GM12878 (cell line): ENCODE measurements at regions not wholly inside any gene's neighbourhood (a gene's known extent, or its start where the extent isn't known, plus 50 kb on each side); places are given as distances from the start of the nearest gene placed in this dataset.

Experiments
- ATAC-seq: fragments of 200-7000 bp; cut with Tn5 transposase; 3 replicates; pipeline ENCODE4 v1.9.1; 2020; ENCODE audit warnings: mild to moderate bottlenecking, moderate library complexity
- BruUV-seq: library from RNA; stranded (reverse); fragments of 400-500 nt; replicated peaks from 2 replicates; lab custom pipeline; 2021; lab: Mats Ljungman, UMichigan
- CTCF ChIA-PET: fragments of 300-600 bp; sonication (Branson Sonifier 250); formaldehyde crosslinking; extraction: SDS; loops from one replicate; lab custom pipeline; 2021; ENCODE audit warnings: inconsistent platforms; lab: Yijun Ruan, JAX
- POLR2A ChIA-PET: fragments of 350-600 bp; formaldehyde crosslinking; extraction: SDS; loops from one replicate; lab custom pipeline; 2021; ENCODE audit warnings: inconsistent platforms; lab: Charles Lee
- RAD21 ChIA-PET: fragments of 300-600 bp; sonication (Branson Sonifier 250); formaldehyde crosslinking; loops from one replicate; lab custom pipeline; 2023; ENCODE audit warnings: antibody characterized with exemption; ENCODE audit not compliant: unreplicated experiment; lab: Charles Lee
- SMC1A ChIA-PET: fragments of 300-600 bp; sonication (Branson Sonifier 250); formaldehyde crosslinking; loops from one replicate; lab custom pipeline; 2023; ENCODE audit not compliant: unreplicated experiment, uncharacterized antibody; lab: Charles Lee
- DNase-seq: peaks from one replicate; pipeline ENCODE4 v3.0.0-alpha.2; 2011; ENCODE audit warnings: low read depth, low spot score
- FAIRE-seq: peaks from 3 replicates; lab custom pipeline; 2011; peaks lifted over from hg19 to GRCh38; lab: Jason Lieb, UNC
- H2AFZ ChIP-seq: 2 replicates; pipeline ENCODE4 v1.6.0; 2011; ENCODE audit warnings: low read depth, low read length, control low read depth; ENCODE audit not compliant: control insufficient read depth
- H3K27ac ChIP-seq: 2 replicates; pipeline ENCODE4 v1.5.1; 2011; ENCODE audit warnings: control low read depth; ENCODE audit not compliant: control insufficient read depth, insufficient read depth
- H3K27me3 ChIP-seq, 2 experiments: replicated peaks in 1 of 2; 2 replicates each; pipeline versions ENCODE4 v1.6.0 to v1.6.1; 2011; ENCODE audit warnings: low read length in 1 of 2; ENCODE audit not compliant: control insufficient read depth in 2 of 2, insufficient read depth in 2 of 2
- H3K36me3 ChIP-seq, 2 experiments: 2 replicates each; pipeline ENCODE4 v1.5.1; 2011; ENCODE audit warnings: low read length in 1 of 2; ENCODE audit not compliant: control insufficient read depth in 2 of 2, insufficient read depth in 2 of 2
- H3K4me1 ChIP-seq: 2 replicates; pipeline ENCODE4 v1.6.1; 2011; ENCODE audit warnings: mild to moderate bottlenecking, low read length, moderate library complexity, mixed read lengths; ENCODE audit not compliant: control insufficient read depth, insufficient read depth
- H3K4me2 ChIP-seq: 2 replicates; pipeline ENCODE4 v1.6.0; 2011; ENCODE audit warnings: control low read depth; ENCODE audit not compliant: control insufficient read depth, insufficient read depth
- H3K4me3 ChIP-seq: fragments of 200-600 bp; sonication (generic); 2 replicates; pipeline ENCODE4 v1.5.1; 2016
- H3K79me2 ChIP-seq: 2 replicates; pipeline ENCODE4 v1.6.0; 2011; ENCODE audit warnings: low read length; ENCODE audit not compliant: control insufficient read depth, insufficient read depth
- H3K9ac ChIP-seq: 2 replicates; pipeline ENCODE4 v1.8.0; 2011; ENCODE audit warnings: low read length, control low read depth, mixed read lengths; ENCODE audit not compliant: control insufficient read depth, insufficient read depth
- H3K9me3 ChIP-seq: replicated peaks from 3 replicates; pipeline ENCODE4 v1.5.1; 2011; ENCODE audit warnings: mild to moderate bottlenecking, low read length; ENCODE audit not compliant: control insufficient read depth, insufficient read depth
- H4K20me1 ChIP-seq: 2 replicates; pipeline ENCODE4 v1.6.0; 2011; ENCODE audit not compliant: control insufficient read depth, insufficient read depth
- CHD4 ChIP-seq: fragments of 200-600 bp; sonication (generic); IDR thresholded peaks from 2 replicates; pipeline ENCODE4 v1.6.1; 2016; ENCODE audit warnings: mild to moderate bottlenecking
- CREB1 ChIP-seq: IDR thresholded peaks from 2 replicates; pipeline ENCODE4 v1.6.1; 2012; ENCODE audit warnings: low read depth, mild to moderate bottlenecking, inconsistent platforms
- CREM ChIP-seq: IDR thresholded peaks from 2 replicates; pipeline ENCODE4 v1.6.1; 2014; ENCODE audit warnings: antibody characterized with exemption, low read depth
- EED ChIP-seq: sonication (generic); IDR thresholded peaks from 2 replicates; pipeline ENCODE4 v1.6.1; 2016; ENCODE audit warnings: antibody characterized with exemption, low read depth
- MEF2A ChIP-seq: IDR thresholded peaks from 2 replicates; pipeline ENCODE4 v1.6.1; 2011; ENCODE audit warnings: low read depth, mild to moderate bottlenecking, low read length, moderate library complexity; ENCODE audit not compliant: insufficient read depth
- MTA3 ChIP-seq: IDR thresholded peaks from 2 replicates; pipeline ENCODE4 v1.6.1; 2012; ENCODE audit warnings: low read length, inconsistent platforms, borderline replicate concordance
- MYB ChIP-seq: fragments of 150-350 bp; IDR thresholded peaks from 2 replicates; pipeline ENCODE4 v1.6.1; 2014; ENCODE audit warnings: mild to moderate bottlenecking, low read depth, low read length, borderline replicate concordance
- PAX8 ChIP-seq: fragments of 450-650 bp; IDR thresholded peaks from 2 replicates; pipeline ENCODE4 v1.6.1; 2017; ENCODE audit warnings: mild to moderate bottlenecking, moderate library complexity
- SIN3A ChIP-seq: IDR thresholded peaks from 2 replicates; pipeline ENCODE4 v1.6.1; 2012; ENCODE audit warnings: low read depth, low read length, improper control_type of control experiment
- ZNF24 ChIP-seq: fragments of 450-650 bp; IDR thresholded peaks from 2 replicates; pipeline ENCODE4 v1.6.1; 2017; ENCODE audit warnings: antibody characterized with exemption, mild to moderate bottlenecking
- WGBS: methylation state at CpG from one replicate; pipeline ENCODE4 v1.1.6; 2016; ENCODE audit warnings: low lambda C conversion rate; ENCODE audit not compliant: insufficient replicate concordance, insufficient coverage; ENCODE audit errors: missing lambda C conversion rate; 5-methylcytosine and 5-hydroxymethylcytosine counted together
- in situ Hi-C: fragments of 300-500 bp; cut with MboI; formaldehyde crosslinking; loops from 9 replicates; pipeline ENCODE4 v1.14.3; 2018; ENCODE audit warnings: mixed read lengths
- intact Hi-C: fragments of 100-400 bp; cut with micrococcal nuclease; formaldehyde crosslinking; loops from one replicate; pipeline ENCODE4 v1.14.2; 2022; ENCODE audit not compliant: unreplicated experiment
- TF ChIP-seq, protein P1 (sequence below): fragments of 150-350 bp; IDR thresholded peaks from 2 replicates; pipeline ENCODE4 v1.6.1; 2016; ENCODE audit warnings: low read depth, low read length
- TF ChIP-seq, protein P2 (sequence below): IDR thresholded peaks from 2 replicates; pipeline ENCODE4 v1.6.1; 2012; ENCODE audit warnings: low read depth, low read length, improper control_type of control experiment
- TF ChIP-seq, protein P3 (sequence below): fragments of 450-650 bp; conservative IDR thresholded peaks from 2 replicates; pipeline ENCODE4 v1.6.1; 2017; ENCODE audit warnings: mild to moderate bottlenecking, moderate library complexity
- TF ChIP-seq, protein P4 (sequence below): fragments of 450-650 bp; IDR thresholded peaks from 2 replicates; pipeline ENCODE4 v1.6.1; 2018; ENCODE audit warnings: mild to moderate bottlenecking, low read depth, moderate library complexity; ENCODE audit not compliant: partially characterized antibody

DNA sequence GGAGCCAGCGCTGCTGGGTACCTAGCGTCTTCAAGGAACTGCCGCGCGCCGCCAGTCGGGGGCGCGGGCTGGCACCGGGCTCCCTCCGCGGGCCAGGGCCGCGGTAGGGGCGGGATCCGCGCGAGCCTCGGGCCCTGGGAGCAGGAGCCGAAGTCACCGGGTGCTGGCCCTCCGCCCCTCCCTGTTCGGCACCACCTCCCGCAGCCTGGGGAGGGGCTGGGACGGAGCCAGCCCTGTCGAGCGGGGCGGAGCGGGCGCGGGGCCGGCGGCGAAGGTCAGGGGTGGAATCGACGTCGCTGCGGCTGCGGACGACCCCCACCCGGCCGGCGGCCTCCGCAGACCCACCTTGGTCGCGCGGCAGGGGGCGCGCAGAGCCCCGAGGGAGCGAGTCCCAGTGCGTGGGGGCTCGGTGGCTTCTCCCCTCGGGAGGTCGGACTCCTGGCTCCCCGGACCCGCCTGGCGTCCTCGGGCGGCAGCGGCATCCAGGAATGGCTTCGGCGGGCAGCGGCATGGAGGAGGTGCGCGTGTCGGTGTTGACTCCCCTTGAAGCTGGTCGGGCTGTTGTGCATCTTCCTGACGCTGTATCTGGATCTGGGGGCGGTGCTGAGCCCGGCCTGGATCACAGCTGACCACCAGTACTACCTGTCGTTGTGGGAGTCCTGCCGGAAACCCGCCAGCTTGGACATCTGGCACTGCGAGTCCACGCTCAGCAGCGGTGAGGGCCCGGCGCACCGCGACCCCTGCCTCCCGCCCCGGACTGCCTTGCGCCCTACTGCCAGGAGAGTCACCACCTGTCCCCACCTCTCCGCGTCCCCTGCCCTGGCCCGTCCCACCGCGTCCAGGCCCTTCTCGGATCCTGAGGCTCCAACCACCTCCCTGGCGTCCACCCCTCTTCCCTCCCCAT is 50.5 kb upstream of the FAM47C start:
- no peaks in the 10 kb centered on the region for H3K9me3 ChIP-seq
- WGBS, result 72% methylated on average over 48 of the region's 91 CpGs
- ATAC-seq (no peak), DNase-seq (no peak), FAIRE-seq (no peak)
- no peaks in the 10 kb centered on the region for H3K4me1 ChIP-seq
- H3K36me3 ChIP-seq, result no peaks in the 10 kb centered on the region
- H3K79me2 ChIP-seq, result no peaks in the 10 kb centered on the region
- BruUV-seq, result no TSS peak
- H3K27ac ChIP-seq, result no peak overlapping the region
- POLR2A ChIA-PET, result no interaction called here
- no peak overlapping the region for H3K4me3 ChIP-seq
- SMC1A ChIA-PET, result no interaction called here
- no peaks in the 10 kb centered on the region for H3K27me3 ChIP-seq
- CTCF ChIA-PET, result no interaction called here
- in situ Hi-C loops, result no loop called here
- H3K4me2 ChIP-seq, result no peak overlapping the region
- H2AFZ ChIP-seq, result no peak overlapping the region
- no peak overlapping the region for H3K9ac ChIP-seq
- RAD21 ChIA-PET, result no interaction called here
- intact Hi-C loops, result no loop called here
- H4K20me1 ChIP-seq, result no peaks in the 10 kb centered on the region
- TF ChIP-seq SIN3A (no peak), ZNF24 (no peak), CREM (no peak), EED (no peak), MYB (no peak), CREB1 (no peak), CHD4 (no peak), PAX8 (no peak), MTA3 (no peak), MEF2A (no peak)
- TF ChIP-seq, protein P1, sequence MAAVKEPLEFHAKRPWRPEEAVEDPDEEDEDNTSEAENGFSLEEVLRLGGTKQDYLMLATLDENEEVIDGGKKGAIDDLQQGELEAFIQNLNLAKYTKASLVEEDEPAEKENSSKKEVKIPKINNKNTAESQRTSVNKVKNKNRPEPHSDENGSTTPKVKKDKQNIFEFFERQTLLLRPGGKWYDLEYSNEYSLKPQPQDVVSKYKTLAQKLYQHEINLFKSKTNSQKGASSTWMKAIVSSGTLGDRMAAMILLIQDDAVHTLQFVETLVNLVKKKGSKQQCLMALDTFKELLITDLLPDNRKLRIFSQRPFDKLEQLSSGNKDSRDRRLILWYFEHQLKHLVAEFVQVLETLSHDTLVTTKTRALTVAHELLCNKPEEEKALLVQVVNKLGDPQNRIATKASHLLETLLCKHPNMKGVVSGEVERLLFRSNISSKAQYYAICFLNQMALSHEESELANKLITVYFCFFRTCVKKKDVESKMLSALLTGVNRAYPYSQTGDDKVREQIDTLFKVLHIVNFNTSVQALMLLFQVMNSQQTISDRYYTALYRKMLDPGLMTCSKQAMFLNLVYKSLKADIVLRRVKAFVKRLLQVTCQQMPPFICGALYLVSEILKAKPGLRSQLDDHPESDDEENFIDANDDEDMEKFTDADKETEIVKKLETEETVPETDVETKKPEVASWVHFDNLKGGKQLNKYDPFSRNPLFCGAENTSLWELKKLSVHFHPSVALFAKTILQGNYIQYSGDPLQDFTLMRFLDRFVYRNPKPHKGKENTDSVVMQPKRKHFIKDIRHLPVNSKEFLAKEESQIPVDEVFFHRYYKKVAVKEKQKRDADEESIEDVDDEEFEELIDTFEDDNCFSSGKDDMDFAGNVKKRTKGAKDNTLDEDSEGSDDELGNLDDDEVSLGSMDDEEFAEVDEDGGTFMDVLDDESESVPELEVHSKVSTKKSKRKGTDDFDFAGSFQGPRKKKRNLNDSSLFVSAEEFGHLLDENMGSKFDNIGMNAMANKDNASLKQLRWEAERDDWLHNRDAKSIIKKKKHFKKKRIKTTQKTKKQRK, result no peak
- TF ChIP-seq, protein P2, sequence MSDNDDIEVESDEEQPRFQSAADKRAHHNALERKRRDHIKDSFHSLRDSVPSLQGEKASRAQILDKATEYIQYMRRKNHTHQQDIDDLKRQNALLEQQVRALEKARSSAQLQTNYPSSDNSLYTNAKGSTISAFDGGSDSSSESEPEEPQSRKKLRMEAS, result no peak
- TF ChIP-seq, protein P3, sequence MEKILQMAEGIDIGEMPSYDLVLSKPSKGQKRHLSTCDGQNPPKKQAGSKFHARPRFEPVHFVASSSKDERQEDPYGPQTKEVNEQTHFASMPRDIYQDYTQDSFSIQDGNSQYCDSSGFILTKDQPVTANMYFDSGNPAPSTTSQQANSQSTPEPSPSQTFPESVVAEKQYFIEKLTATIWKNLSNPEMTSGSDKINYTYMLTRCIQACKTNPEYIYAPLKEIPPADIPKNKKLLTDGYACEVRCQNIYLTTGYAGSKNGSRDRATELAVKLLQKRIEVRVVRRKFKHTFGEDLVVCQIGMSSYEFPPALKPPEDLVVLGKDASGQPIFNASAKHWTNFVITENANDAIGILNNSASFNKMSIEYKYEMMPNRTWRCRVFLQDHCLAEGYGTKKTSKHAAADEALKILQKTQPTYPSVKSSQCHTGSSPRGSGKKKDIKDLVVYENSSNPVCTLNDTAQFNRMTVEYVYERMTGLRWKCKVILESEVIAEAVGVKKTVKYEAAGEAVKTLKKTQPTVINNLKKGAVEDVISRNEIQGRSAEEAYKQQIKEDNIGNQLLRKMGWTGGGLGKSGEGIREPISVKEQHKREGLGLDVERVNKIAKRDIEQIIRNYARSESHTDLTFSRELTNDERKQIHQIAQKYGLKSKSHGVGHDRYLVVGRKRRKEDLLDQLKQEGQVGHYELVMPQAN, result no peak
- TF ChIP-seq, protein P4, sequence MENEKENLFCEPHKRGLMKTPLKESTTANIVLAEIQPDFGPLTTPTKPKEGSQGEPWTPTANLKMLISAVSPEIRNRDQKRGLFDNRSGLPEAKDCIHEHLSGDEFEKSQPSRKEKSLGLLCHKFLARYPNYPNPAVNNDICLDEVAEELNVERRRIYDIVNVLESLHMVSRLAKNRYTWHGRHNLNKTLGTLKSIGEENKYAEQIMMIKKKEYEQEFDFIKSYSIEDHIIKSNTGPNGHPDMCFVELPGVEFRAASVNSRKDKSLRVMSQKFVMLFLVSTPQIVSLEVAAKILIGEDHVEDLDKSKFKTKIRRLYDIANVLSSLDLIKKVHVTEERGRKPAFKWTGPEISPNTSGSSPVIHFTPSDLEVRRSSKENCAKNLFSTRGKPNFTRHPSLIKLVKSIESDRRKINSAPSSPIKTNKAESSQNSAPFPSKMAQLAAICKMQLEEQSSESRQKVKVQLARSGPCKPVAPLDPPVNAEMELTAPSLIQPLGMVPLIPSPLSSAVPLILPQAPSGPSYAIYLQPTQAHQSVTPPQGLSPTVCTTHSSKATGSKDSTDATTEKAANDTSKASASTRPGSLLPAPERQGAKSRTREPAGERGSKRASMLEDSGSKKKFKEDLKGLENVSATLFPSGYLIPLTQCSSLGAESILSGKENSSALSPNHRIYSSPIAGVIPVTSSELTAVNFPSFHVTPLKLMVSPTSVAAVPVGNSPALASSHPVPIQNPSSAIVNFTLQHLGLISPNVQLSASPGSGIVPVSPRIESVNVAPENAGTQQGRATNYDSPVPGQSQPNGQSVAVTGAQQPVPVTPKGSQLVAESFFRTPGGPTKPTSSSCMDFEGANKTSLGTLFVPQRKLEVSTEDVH, result no peak
